Progenitor cell of endocrine pancreas (in vitro differentiated cells): ENCODE measurements at regions not wholly inside any gene's neighbourhood (a gene's known extent, or its start where the extent isn't known, plus 50 kb on each side); places are given as distances from the start of the nearest gene placed in this dataset.

ENCODE experiments used
- DNase-seq: peaks from one replicate; pipeline ENCODE4 v3.0.0; 2021; ENCODE audit warnings: low spot score; ENCODE audit not compliant: unreplicated experiment
- H3K27ac Mint-ChIP-seq: 2 replicates; pipeline ENCODE4 v1.8.0; 2021; ENCODE audit warnings: mild to moderate bottlenecking, moderate library complexity, mixed read lengths
- H3K27me3 Mint-ChIP-seq: 2 replicates; pipeline ENCODE4 v1.8.0; 2021; ENCODE audit warnings: mixed read lengths
- H3K36me3 Mint-ChIP-seq: 2 replicates; pipeline ENCODE4 v1.8.0; 2022; ENCODE audit warnings: mixed read lengths; ENCODE audit not compliant: insufficient read depth
- H3K4me1 Mint-ChIP-seq: 2 replicates; pipeline ENCODE4 v1.8.0; 2021; ENCODE audit warnings: low read depth, mixed read lengths
- H3K4me3 Mint-ChIP-seq: 2 replicates; pipeline ENCODE4 v1.8.0; 2021; ENCODE audit warnings: low read depth, mild to moderate bottlenecking, moderate library complexity, mixed read lengths
- H3K9me3 Mint-ChIP-seq: 2 replicates; pipeline ENCODE4 v1.8.0; 2021; ENCODE audit warnings: low read depth, mixed read lengths
- CTCF ChIP-seq: fragments of 200-600 bp; sonication (generic); IDR thresholded peaks from one replicate; pipeline ENCODE4 v1.5.0; 2021; ENCODE audit warnings: antibody characterized with exemption, mild to moderate bottlenecking; ENCODE audit not compliant: unreplicated experiment

GRCh38 chr19:46546194-46546896 lies 50.7 kb upstream of the PNMA8B start:
- Mint-ChIP-seq H3K9me3 (peaks cover 13% of the 10 kb centered on the region), H3K4me3 (peak overlapping the region; percentile 67), H3K27me3 (no peaks in the 10 kb centered on the region), H3K27ac (peak overlapping the region; percentile 59), H3K36me3 (no peaks in the 10 kb centered on the region), H3K4me1 (peaks cover 2% of the 10 kb centered on the region)
- TF ChIP-seq CTCF: no peak
- DNase-seq: no peak

GRCh38 chr19:46550684-46551083 lies 50.4 kb upstream of the CALM3 start:
- H3K27ac Mint-ChIP-seq: no peak overlapping the region
- H3K4me1 Mint-ChIP-seq: peaks cover 2% of the 10 kb centered on the region
- peaks cover 30% of the 10 kb centered on the region for H3K9me3 Mint-ChIP-seq
- peaks cover 5% of the 10 kb centered on the region for H3K27me3 Mint-ChIP-seq
- H3K4me3 Mint-ChIP-seq: no peak overlapping the region
- DNase-seq: no peak
- no peaks in the 10 kb centered on the region for H3K36me3 Mint-ChIP-seq
- TF ChIP-seq CTCF: no peak

- H3K9me3 Mint-ChIP-seq: peaks cover 31% of the 10 kb centered on the region
- TF ChIP-seq CTCF: no peak
- no peak for DNase-seq
- no peaks in the 10 kb centered on the region for H3K36me3 Mint-ChIP-seq
- H3K27ac Mint-ChIP-seq: no peak overlapping the region
- peaks cover 6% of the 10 kb centered on the region for H3K27me3 Mint-ChIP-seq
- peaks cover 2% of the 10 kb centered on the region for H3K4me1 Mint-ChIP-seq
- H3K4me3 Mint-ChIP-seq: no peak overlapping the region
Observed at GRCh38 chr19:46551164-46551563, 50.0 kb upstream of the CALM3 start.
